GM12878 (cell line): ENCODE measurements at regions not wholly inside any gene's neighbourhood (a gene's known extent, or its start where the extent isn't known, plus 50 kb on each side); places are given as distances from the start of the nearest gene placed in this dataset.

Experiments used
- ATAC-seq: fragments of 200-7000 bp; cut with Tn5 transposase; 3 replicates; pipeline ENCODE4 v1.9.1; 2020; ENCODE audit warnings: mild to moderate bottlenecking, moderate library complexity
- BruUV-seq: library from RNA; stranded (reverse); fragments of 400-500 nt; replicated peaks from 2 replicates; lab custom pipeline; 2021; lab: Mats Ljungman, UMichigan
- CTCF ChIA-PET: fragments of 300-600 bp; sonication (Branson Sonifier 250); formaldehyde crosslinking; extraction: SDS; loops from one replicate; lab custom pipeline; 2021; ENCODE audit warnings: inconsistent platforms; lab: Yijun Ruan, JAX
- POLR2A ChIA-PET: fragments of 350-600 bp; formaldehyde crosslinking; extraction: SDS; loops from one replicate; lab custom pipeline; 2021; ENCODE audit warnings: inconsistent platforms; lab: Charles Lee
- RAD21 ChIA-PET: fragments of 300-600 bp; sonication (Branson Sonifier 250); formaldehyde crosslinking; loops from one replicate; lab custom pipeline; 2023; ENCODE audit warnings: antibody characterized with exemption; ENCODE audit not compliant: unreplicated experiment; lab: Charles Lee
- SMC1A ChIA-PET: fragments of 300-600 bp; sonication (Branson Sonifier 250); formaldehyde crosslinking; loops from one replicate; lab custom pipeline; 2023; ENCODE audit not compliant: unreplicated experiment, uncharacterized antibody; lab: Charles Lee
- DNase-seq: peaks from one replicate; pipeline ENCODE4 v3.0.0-alpha.2; 2011; ENCODE audit warnings: low read depth, low spot score
- FAIRE-seq: peaks from 3 replicates; lab custom pipeline; 2011; peaks lifted over from hg19 to GRCh38; lab: Jason Lieb, UNC
- H2AFZ ChIP-seq: 2 replicates; pipeline ENCODE4 v1.6.0; 2011; ENCODE audit warnings: low read depth, low read length, control low read depth; ENCODE audit not compliant: control insufficient read depth
- H3K27ac ChIP-seq: 2 replicates; pipeline ENCODE4 v1.5.1; 2011; ENCODE audit warnings: control low read depth; ENCODE audit not compliant: control insufficient read depth, insufficient read depth
- H3K27me3 ChIP-seq, 2 experiments: replicated peaks in 1 of 2; 2 replicates each; pipeline versions ENCODE4 v1.6.0 to v1.6.1; 2011; ENCODE audit warnings: low read length in 1 of 2; ENCODE audit not compliant: control insufficient read depth in 2 of 2, insufficient read depth in 2 of 2
- H3K36me3 ChIP-seq, 2 experiments: 2 replicates each; pipeline ENCODE4 v1.5.1; 2011; ENCODE audit warnings: low read length in 1 of 2; ENCODE audit not compliant: control insufficient read depth in 2 of 2, insufficient read depth in 2 of 2
- H3K4me1 ChIP-seq: 2 replicates; pipeline ENCODE4 v1.6.1; 2011; ENCODE audit warnings: mild to moderate bottlenecking, low read length, moderate library complexity, mixed read lengths; ENCODE audit not compliant: control insufficient read depth, insufficient read depth
- H3K4me2 ChIP-seq: 2 replicates; pipeline ENCODE4 v1.6.0; 2011; ENCODE audit warnings: control low read depth; ENCODE audit not compliant: control insufficient read depth, insufficient read depth
- H3K4me3 ChIP-seq: fragments of 200-600 bp; sonication (generic); 2 replicates; pipeline ENCODE4 v1.5.1; 2016
- H3K79me2 ChIP-seq: 2 replicates; pipeline ENCODE4 v1.6.0; 2011; ENCODE audit warnings: low read length; ENCODE audit not compliant: control insufficient read depth, insufficient read depth
- H3K9ac ChIP-seq: 2 replicates; pipeline ENCODE4 v1.8.0; 2011; ENCODE audit warnings: low read length, control low read depth, mixed read lengths; ENCODE audit not compliant: control insufficient read depth, insufficient read depth
- H3K9me3 ChIP-seq: replicated peaks from 3 replicates; pipeline ENCODE4 v1.5.1; 2011; ENCODE audit warnings: mild to moderate bottlenecking, low read length; ENCODE audit not compliant: control insufficient read depth, insufficient read depth
- H4K20me1 ChIP-seq: 2 replicates; pipeline ENCODE4 v1.6.0; 2011; ENCODE audit not compliant: control insufficient read depth, insufficient read depth
- HDAC2 ChIP-seq: fragments of 200-600 bp; sonication (generic); IDR thresholded peaks from 2 replicates; pipeline ENCODE4 v1.6.1; 2017
- MAX ChIP-seq: IDR thresholded peaks from 2 replicates; pipeline ENCODE4 v1.6.1; 2012; ENCODE audit warnings: low read depth, low read length, improper control_type of control experiment
- MXI1 ChIP-seq: fragments of 150-350 bp; IDR thresholded peaks from 2 replicates; pipeline ENCODE4 v1.6.1; 2011; ENCODE audit warnings: low read depth, mild to moderate bottlenecking, inconsistent platforms, low read length, improper control_type of control experiment
- SUPT20H ChIP-seq: IDR thresholded peaks from 2 replicates; pipeline ENCODE4 v1.6.1; 2011; ENCODE audit warnings: low read depth, mild to moderate bottlenecking, low read length, moderate library complexity, borderline replicate concordance; ENCODE audit not compliant: control insufficient read depth
- WGBS: methylation state at CpG from one replicate; pipeline ENCODE4 v1.1.6; 2016; ENCODE audit warnings: low lambda C conversion rate; ENCODE audit not compliant: insufficient replicate concordance, insufficient coverage; ENCODE audit errors: missing lambda C conversion rate; 5-methylcytosine and 5-hydroxymethylcytosine counted together
- in situ Hi-C: fragments of 300-500 bp; cut with MboI; formaldehyde crosslinking; loops from 9 replicates; pipeline ENCODE4 v1.14.3; 2018; ENCODE audit warnings: mixed read lengths
- intact Hi-C: fragments of 100-400 bp; cut with micrococcal nuclease; formaldehyde crosslinking; loops from one replicate; pipeline ENCODE4 v1.14.2; 2022; ENCODE audit not compliant: unreplicated experiment
- TF ChIP-seq, protein P1 (sequence below): fragments of 450-650 bp; IDR thresholded peaks from 2 replicates; pipeline ENCODE4 v1.6.1; 2017; ENCODE audit warnings: mild to moderate bottlenecking, moderate library complexity

GRCh38 chr15:88710027-88710715 lies 71.4 kb downstream of the ISG20 start:
- Histone ChIP-seq H3K27me3 (peaks cover 3 to 9% of the 10 kb centered on the region in 2 experiments), H3K9ac (no peak overlapping the region), H3K79me2 (no peaks in the 10 kb centered on the region), H3K27ac (no peak overlapping the region), H3K36me3 (no peaks in the 10 kb centered on the region), H3K4me2 (no peak overlapping the region), H3K4me1 (no peaks in the 10 kb centered on the region), H3K9me3 (no peaks in the 10 kb centered on the region), H3K4me3 (no peak overlapping the region), H2AFZ (no peak overlapping the region), H4K20me1 (no peaks in the 10 kb centered on the region)
- no peak for DNase-seq
- ChIA-PET POLR2A (interaction anchor here (0.6 to 0.8 kb wide), 2 partner anchors 111 to 116 kb away, joined by 3 read pairs; no protein-coding TSS in a partner anchor), RAD21 (interaction anchor here (0.6 kb wide), 1 partner anchor 272 kb away, joined by 3 read pairs; no protein-coding TSS in a partner anchor), SMC1A (interaction anchor here (1.4 kb wide), 1 partner anchor 86 kb away, joined by 4 read pairs; no protein-coding TSS in a partner anchor), CTCF (interaction anchor here (1.3 to 1.6 kb wide), 2 partner anchors 9 to 86 kb away, joined by 3 to 4 read pairs; no protein-coding TSS in a partner anchor)
- in situ Hi-C loops (no loop called here), intact Hi-C loops (no loop called here)
- TF ChIP-seq MAX (no peak), MXI1 (no peak), HDAC2 (no peak), SUPT20H (no peak)
- TF ChIP-seq, protein P1, sequence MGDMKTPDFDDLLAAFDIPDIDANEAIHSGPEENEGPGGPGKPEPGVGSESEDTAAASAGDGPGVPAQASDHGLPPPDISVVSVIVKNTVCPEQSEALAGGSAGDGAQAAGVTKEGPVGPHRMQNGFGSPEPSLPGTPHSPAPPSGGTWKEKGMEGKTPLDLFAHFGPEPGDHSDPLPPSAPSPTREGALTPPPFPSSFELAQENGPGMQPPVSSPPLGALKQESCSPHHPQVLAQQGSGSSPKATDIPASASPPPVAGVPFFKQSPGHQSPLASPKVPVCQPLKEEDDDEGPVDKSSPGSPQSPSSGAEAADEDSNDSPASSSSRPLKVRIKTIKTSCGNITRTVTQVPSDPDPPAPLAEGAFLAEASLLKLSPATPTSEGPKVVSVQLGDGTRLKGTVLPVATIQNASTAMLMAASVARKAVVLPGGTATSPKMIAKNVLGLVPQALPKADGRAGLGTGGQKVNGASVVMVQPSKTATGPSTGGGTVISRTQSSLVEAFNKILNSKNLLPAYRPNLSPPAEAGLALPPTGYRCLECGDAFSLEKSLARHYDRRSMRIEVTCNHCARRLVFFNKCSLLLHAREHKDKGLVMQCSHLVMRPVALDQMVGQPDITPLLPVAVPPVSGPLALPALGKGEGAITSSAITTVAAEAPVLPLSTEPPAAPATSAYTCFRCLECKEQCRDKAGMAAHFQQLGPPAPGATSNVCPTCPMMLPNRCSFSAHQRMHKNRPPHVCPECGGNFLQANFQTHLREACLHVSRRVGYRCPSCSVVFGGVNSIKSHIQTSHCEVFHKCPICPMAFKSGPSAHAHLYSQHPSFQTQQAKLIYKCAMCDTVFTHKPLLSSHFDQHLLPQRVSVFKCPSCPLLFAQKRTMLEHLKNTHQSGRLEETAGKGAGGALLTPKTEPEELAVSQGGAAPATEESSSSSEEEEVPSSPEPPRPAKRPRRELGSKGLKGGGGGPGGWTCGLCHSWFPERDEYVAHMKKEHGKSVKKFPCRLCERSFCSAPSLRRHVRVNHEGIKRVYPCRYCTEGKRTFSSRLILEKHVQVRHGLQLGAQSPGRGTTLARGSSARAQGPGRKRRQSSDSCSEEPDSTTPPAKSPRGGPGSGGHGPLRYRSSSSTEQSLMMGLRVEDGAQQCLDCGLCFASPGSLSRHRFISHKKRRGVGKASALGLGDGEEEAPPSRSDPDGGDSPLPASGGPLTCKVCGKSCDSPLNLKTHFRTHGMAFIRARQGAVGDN: no peak
- no TSS peak for BruUV-seq
- ATAC-seq: no peak
- FAIRE-seq: no peak
- WGBS: 15% methylated on average over 10 of the region's 10 CpGs
